DND-41 (cell line): ENCODE measurements at regions not wholly inside any gene's neighbourhood (a gene's known extent, or its start where the extent isn't known, plus 50 kb on each side); places are given as distances from the start of the nearest gene placed in this dataset.

Experiments used
- ATAC-seq: fragments of 200-7000 bp; cut with Tn5 transposase; 3 replicates; pipeline ENCODE4 v1.9.1; 2021; ENCODE audit warnings: low read depth; ENCODE audit not compliant: insufficient read depth
- DNase-seq: peaks from one replicate; pipeline ENCODE4 v3.0.0-alpha.2; 2020
- H2AFZ ChIP-seq: 2 replicates; pipeline ENCODE4 v1.6.0; 2012; ENCODE audit warnings: low read depth, low read length
- H3K27ac ChIP-seq: 2 replicates; pipeline ENCODE4 v1.5.1; 2012; ENCODE audit warnings: low read length, inconsistent platforms
- H3K27me3 ChIP-seq: fragments of 200-600 bp; sonication (generic); 2 replicates; pipeline ENCODE4 v1.6.0; 2012; ENCODE audit warnings: low read length, mild to moderate bottlenecking, inconsistent platforms; ENCODE audit not compliant: insufficient read depth, poor library complexity
- H3K36me3 ChIP-seq: 2 replicates; pipeline ENCODE4 v1.5.1; 2012; ENCODE audit warnings: low read length, inconsistent platforms; ENCODE audit not compliant: insufficient read depth
- H3K4me1 ChIP-seq: 2 replicates; pipeline ENCODE4 v1.5.1; 2012; ENCODE audit warnings: mild to moderate bottlenecking, low read length; ENCODE audit not compliant: insufficient read depth
- H3K4me2 ChIP-seq: 2 replicates; pipeline ENCODE4 v1.6.0; 2012; ENCODE audit warnings: mild to moderate bottlenecking, moderate library complexity, low read length, inconsistent platforms; ENCODE audit not compliant: insufficient read depth
- H3K4me3 ChIP-seq, 2 experiments: fragments of 200-600 bp in 1 of 2; shearing (Covaris generic) in 1 of 2; 2 replicates each; pipeline ENCODE4 v1.5.1; 2012 to 2016; ENCODE audit warnings: inconsistent platforms in 2 of 2, low read length in 2 of 2, mild to moderate bottlenecking in 2 of 2, low read depth in 1 of 2, moderate library complexity in 1 of 2
- H3K79me2 ChIP-seq: 2 replicates; pipeline ENCODE4 v1.6.0; 2012; ENCODE audit warnings: low read length, inconsistent platforms; ENCODE audit not compliant: insufficient read depth
- H3K9ac ChIP-seq: 2 replicates; pipeline ENCODE4 v1.6.0; 2012; ENCODE audit warnings: low read depth, mild to moderate bottlenecking, inconsistent platforms, low read length, moderate library complexity
- H3K9me3 ChIP-seq: 2 replicates; pipeline ENCODE4 v1.5.1; 2012; ENCODE audit warnings: low read length, moderate library complexity, mild to moderate bottlenecking, inconsistent platforms; ENCODE audit not compliant: insufficient read depth, severe bottlenecking
- H4K20me1 ChIP-seq: 2 replicates; pipeline ENCODE4 v1.6.0; 2012; ENCODE audit warnings: low read length; ENCODE audit not compliant: insufficient read depth
- EZH2 ChIP-seq: IDR thresholded peaks from 3 replicates; pipeline ENCODE4 v1.6.1; 2012; ENCODE audit warnings: borderline replicate concordance, low read depth, mild to moderate bottlenecking, moderate library complexity, low read length, inconsistent platforms; ENCODE audit not compliant: severe bottlenecking
- TF ChIP-seq, protein P1 (sequence below): IDR thresholded peaks from 2 replicates; pipeline ENCODE4 v1.5.1; 2012; ENCODE audit warnings: borderline replicate concordance, low read length, moderate library complexity, mild to moderate bottlenecking; ENCODE audit not compliant: poor library complexity, severe bottlenecking; ENCODE audit errors: extremely low read depth

DNA sequence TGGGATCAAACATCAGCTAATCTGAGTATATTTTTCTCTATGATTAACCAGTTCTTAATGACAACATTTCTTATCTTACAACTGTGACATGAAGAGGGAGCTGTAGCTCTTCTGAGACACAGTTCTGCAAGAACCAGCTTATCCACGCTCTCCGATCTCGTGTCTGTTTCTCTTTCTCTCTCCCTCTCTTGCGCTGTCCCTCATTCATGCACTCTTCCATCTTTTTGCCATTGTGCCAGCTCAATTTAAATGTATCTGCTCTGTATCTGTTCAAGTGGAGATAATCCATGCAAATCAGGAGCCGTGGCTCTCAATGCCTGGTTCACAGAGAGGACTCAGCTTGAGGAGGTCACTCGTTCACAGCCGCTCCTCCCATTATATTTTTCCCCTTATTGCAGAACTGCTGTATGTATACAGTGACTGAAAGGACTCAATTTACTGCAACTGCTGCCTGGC lies 494.7 kb upstream of the ADGRL2 start:
- TF ChIP-seq EZH2, result no peak
- TF ChIP-seq, protein P1, sequence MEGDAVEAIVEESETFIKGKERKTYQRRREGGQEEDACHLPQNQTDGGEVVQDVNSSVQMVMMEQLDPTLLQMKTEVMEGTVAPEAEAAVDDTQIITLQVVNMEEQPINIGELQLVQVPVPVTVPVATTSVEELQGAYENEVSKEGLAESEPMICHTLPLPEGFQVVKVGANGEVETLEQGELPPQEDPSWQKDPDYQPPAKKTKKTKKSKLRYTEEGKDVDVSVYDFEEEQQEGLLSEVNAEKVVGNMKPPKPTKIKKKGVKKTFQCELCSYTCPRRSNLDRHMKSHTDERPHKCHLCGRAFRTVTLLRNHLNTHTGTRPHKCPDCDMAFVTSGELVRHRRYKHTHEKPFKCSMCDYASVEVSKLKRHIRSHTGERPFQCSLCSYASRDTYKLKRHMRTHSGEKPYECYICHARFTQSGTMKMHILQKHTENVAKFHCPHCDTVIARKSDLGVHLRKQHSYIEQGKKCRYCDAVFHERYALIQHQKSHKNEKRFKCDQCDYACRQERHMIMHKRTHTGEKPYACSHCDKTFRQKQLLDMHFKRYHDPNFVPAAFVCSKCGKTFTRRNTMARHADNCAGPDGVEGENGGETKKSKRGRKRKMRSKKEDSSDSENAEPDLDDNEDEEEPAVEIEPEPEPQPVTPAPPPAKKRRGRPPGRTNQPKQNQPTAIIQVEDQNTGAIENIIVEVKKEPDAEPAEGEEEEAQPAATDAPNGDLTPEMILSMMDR, result no peak
- ATAC-seq (no peak), DNase-seq (no peak)
- Histone ChIP-seq H4K20me1 (no peaks in the 10 kb centered on the region), H3K9me3 (no peaks in the 10 kb centered on the region), H3K4me1 (no peaks in the 10 kb centered on the region), H3K9ac (no peak overlapping the region), H3K36me3 (no peaks in the 10 kb centered on the region), H3K27ac (no peak overlapping the region), H3K27me3 (no peaks in the 10 kb centered on the region), H3K79me2 (no peaks in the 10 kb centered on the region), H3K4me3 (no peak overlapping the region), H3K4me2 (no peak overlapping the region), H2AFZ (no peak overlapping the region)

DNA sequence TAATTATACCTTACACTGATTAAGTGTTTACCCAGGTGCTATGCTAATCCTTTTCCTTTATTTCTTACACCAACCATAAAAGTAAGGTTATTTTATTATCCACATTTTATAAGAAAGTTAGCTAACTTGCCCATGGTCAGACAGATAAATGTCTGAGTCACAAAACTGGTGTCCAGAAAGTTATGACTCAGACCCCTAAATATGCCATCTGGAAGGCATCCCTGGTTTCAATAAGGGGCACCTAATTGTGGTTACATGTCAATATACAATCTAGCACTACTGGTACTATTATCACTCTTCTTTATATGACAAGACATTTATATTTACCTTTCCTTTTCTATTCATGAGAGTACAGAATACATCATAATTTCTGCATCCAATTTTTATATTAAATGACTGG lies 496.5 kb upstream of the ADGRL2 start:
- Histone ChIP-seq H3K4me1 (no peaks in the 10 kb centered on the region), H3K27me3 (no peaks in the 10 kb centered on the region), H3K9me3 (no peaks in the 10 kb centered on the region), H3K9ac (no peak overlapping the region), H3K27ac (no peak overlapping the region), H3K79me2 (no peaks in the 10 kb centered on the region), H4K20me1 (no peaks in the 10 kb centered on the region), H3K4me2 (no peak overlapping the region), H2AFZ (no peak overlapping the region), H3K36me3 (no peaks in the 10 kb centered on the region), H3K4me3 (no peak overlapping the region)
- DNase-seq (no peak), ATAC-seq (no peak)
- no peak for TF ChIP-seq EZH2
- TF ChIP-seq, protein P1, result no peak

DNA sequence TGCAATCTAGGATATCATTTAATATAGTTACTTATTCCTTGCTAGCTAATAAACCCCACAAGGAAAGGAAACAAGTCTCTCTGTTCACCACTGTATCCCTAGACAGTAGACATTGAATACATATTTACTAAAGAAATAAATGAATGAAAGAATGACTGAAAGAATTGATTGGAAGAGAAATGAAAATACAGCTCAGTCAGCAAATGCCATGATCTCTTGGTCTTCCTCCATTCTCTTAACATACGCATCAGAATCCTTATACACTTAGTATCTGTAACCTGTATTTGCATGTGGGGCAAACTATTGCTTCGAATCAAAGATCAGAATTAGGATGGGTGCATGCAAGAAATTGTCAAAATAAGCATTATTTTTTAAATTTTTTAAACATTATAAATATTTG lies 500.8 kb upstream of the ADGRL2 start:
- Histone ChIP-seq H3K36me3 (no peaks in the 10 kb centered on the region), H3K27ac (no peak overlapping the region), H3K9ac (no peak overlapping the region), H3K27me3 (no peaks in the 10 kb centered on the region), H3K4me1 (no peaks in the 10 kb centered on the region), H3K4me3 (no peak overlapping the region), H3K4me2 (no peak overlapping the region), H3K79me2 (no peaks in the 10 kb centered on the region), H2AFZ (no peak overlapping the region), H4K20me1 (no peaks in the 10 kb centered on the region), H3K9me3 (no peaks in the 10 kb centered on the region)
- DNase-seq (no peak), ATAC-seq (no peak)
- TF ChIP-seq, protein P1, result no peak
- TF ChIP-seq EZH2, result no peak

DNA sequence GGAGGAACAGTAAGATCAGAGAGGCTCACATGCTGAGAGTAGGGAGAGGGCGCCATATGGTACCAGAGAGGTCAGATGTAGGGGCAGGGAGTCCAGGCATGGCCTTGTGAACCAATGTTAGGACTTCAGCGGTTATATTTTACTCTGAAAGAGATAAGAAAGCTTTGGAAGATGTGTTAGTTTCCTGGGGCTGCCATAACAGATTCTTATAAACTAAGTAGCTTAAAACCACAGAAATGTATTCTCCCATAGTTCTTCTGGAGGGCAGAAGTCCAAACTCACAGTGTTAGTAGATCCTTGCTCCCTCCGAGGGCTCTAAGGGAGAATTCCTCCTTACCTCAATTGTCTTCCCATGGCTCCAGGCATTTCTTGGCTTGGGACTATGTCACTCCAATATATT lies 502.5 kb upstream of the ADGRL2 start:
- DNase-seq, result no peak
- Histone ChIP-seq H3K79me2 (no peaks in the 10 kb centered on the region), H2AFZ (no peak overlapping the region)

More for the DNA sequence above, 502.5 kb upstream of the ADGRL2 start:
- Histone ChIP-seq H3K4me3 (no peak overlapping the region), H3K4me1 (no peaks in the 10 kb centered on the region), H3K4me2 (no peak overlapping the region), H3K27me3 (no peaks in the 10 kb centered on the region), H4K20me1 (no peaks in the 10 kb centered on the region), H3K36me3 (no peaks in the 10 kb centered on the region), H3K9ac (no peak overlapping the region), H3K27ac (no peak overlapping the region), H3K9me3 (no peaks in the 10 kb centered on the region)
- no peak for TF ChIP-seq EZH2
- TF ChIP-seq, protein P1, result no peak
- ATAC-seq, result no peak
